KMS-11 (cell line): ENCODE measurements at regions not wholly inside any gene's neighbourhood (a gene's known extent, or its start where the extent isn't known, plus 50 kb on each side); places are given as distances from the start of the nearest gene placed in this dataset.

ENCODE experiments used
- H2AFZ ChIP-seq: fragments of 200-600 bp; sonication (generic); 2 replicates; pipeline ENCODE4 v1.6.1; 2016; ENCODE audit warnings: antibody characterized with exemption, mixed run types, low read depth
- H3K27ac ChIP-seq: fragments of 200-600 bp; sonication (generic); 2 replicates; pipeline ENCODE4 v1.6.1; 2016; ENCODE audit warnings: mild to moderate bottlenecking, mixed run types
- H3K27me3 ChIP-seq: fragments of 200-600 bp; sonication (generic); 2 replicates; pipeline ENCODE4 v1.6.1; 2017; ENCODE audit warnings: mild to moderate bottlenecking, low read depth, mixed run types, moderate library complexity; ENCODE audit not compliant: insufficient read depth
- H3K36me3 ChIP-seq: fragments of 200-600 bp; sonication (generic); 2 replicates; pipeline ENCODE4 v1.6.1; 2017; ENCODE audit warnings: mild to moderate bottlenecking, mixed run types; ENCODE audit not compliant: insufficient read depth
- H3K4me1 ChIP-seq: fragments of 200-600 bp; sonication (generic); 2 replicates; pipeline ENCODE4 v1.6.1; 2016; ENCODE audit warnings: mild to moderate bottlenecking, low read depth, mixed run types; ENCODE audit not compliant: poor library complexity, severe bottlenecking
- H3K4me2 ChIP-seq: fragments of 200-600 bp; sonication (generic); 2 replicates; pipeline ENCODE4 v1.7.0; 2016; ENCODE audit warnings: mild to moderate bottlenecking, mixed run types
- H3K4me3 ChIP-seq: fragments of 200-600 bp; sonication (generic); IDR thresholded peaks from 2 replicates; pipeline ENCODE4 v1.6.1; 2017; ENCODE audit warnings: low read depth, low read length, mixed read lengths; ENCODE audit not compliant: insufficient read depth
- H3K79me2 ChIP-seq: fragments of 200-600 bp; sonication (generic); 2 replicates; pipeline ENCODE4 v1.6.1; 2016; ENCODE audit warnings: low read depth, mixed run types; ENCODE audit not compliant: insufficient read depth
- H3K9ac ChIP-seq: fragments of 200-600 bp; sonication (generic); 2 replicates; pipeline ENCODE4 v1.6.1; 2016; ENCODE audit warnings: mild to moderate bottlenecking, mixed run types
- H4K20me1 ChIP-seq: fragments of 200-600 bp; sonication (generic); 2 replicates; pipeline ENCODE4 v1.6.1; 2016; ENCODE audit warnings: mild to moderate bottlenecking, mixed run types; ENCODE audit not compliant: insufficient read depth
- TF ChIP-seq, protein P1 (sequence below): fragments of 200-600 bp; sonication (generic); conservative IDR thresholded peaks from 2 replicates; pipeline ENCODE4 v1.6.1; 2017; ENCODE audit warnings: low read depth, mild to moderate bottlenecking, antibody characterized with exemption, low read length, moderate library complexity, mixed read lengths

DNA sequence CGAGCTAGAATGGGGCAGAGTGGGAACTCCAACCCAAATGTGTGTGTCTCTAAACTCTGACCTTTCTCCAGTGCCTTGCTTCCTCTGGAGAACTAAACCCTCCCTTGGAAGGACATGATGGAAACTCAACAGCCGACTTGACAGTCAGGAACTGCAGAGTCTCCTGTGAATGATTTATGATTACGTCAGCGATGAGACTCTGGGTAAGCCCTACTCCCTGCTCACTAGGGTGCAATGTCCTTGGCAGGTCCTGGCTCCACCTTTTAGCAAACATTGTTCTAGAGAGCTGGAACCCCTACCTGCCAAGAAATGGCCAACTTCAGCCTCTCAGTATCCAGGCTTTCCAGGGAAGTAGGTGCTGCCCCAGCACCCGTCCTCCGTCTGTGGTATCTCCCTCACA is 96.1 kb upstream of the CD82 start:
- no peak overlapping the region for H3K9ac ChIP-seq
- no peak overlapping the region for H3K4me3 ChIP-seq
- H3K4me2 ChIP-seq: no peak overlapping the region
- no peak overlapping the region for H2AFZ ChIP-seq
- H3K36me3 ChIP-seq: no peaks in the 10 kb centered on the region
- no peaks in the 10 kb centered on the region for H3K4me1 ChIP-seq
- TF ChIP-seq, protein P1, sequence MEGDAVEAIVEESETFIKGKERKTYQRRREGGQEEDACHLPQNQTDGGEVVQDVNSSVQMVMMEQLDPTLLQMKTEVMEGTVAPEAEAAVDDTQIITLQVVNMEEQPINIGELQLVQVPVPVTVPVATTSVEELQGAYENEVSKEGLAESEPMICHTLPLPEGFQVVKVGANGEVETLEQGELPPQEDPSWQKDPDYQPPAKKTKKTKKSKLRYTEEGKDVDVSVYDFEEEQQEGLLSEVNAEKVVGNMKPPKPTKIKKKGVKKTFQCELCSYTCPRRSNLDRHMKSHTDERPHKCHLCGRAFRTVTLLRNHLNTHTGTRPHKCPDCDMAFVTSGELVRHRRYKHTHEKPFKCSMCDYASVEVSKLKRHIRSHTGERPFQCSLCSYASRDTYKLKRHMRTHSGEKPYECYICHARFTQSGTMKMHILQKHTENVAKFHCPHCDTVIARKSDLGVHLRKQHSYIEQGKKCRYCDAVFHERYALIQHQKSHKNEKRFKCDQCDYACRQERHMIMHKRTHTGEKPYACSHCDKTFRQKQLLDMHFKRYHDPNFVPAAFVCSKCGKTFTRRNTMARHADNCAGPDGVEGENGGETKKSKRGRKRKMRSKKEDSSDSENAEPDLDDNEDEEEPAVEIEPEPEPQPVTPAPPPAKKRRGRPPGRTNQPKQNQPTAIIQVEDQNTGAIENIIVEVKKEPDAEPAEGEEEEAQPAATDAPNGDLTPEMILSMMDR: no peak
- H4K20me1 ChIP-seq: no peaks in the 10 kb centered on the region
- H3K79me2 ChIP-seq: no peaks in the 10 kb centered on the region
- no peak overlapping the region for H3K27ac ChIP-seq
- no peaks in the 10 kb centered on the region for H3K27me3 ChIP-seq

DNA sequence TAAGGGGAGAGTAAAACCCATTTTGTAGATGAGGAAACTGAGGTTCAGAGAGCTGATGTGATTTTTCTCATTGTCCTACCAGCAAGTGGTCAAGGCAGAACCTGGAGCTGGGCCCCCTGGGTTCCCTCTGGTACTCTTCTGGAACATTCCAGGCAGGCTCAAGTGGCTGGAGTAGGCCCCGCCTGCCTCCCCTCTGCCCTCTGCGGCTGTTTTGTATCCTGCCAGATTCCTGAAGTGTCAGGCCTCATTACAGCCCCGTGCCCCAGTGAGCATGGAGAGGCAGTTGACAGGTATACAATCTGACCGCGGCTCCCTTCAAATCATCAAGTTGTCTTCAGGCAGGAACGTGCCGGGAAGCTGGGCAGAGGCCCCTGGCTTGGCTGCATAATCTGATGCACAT is 94.6 kb upstream of the CD82 start:
- TF ChIP-seq, protein P1: no peak
- no peak overlapping the region for H3K4me3 ChIP-seq
- no peak overlapping the region for H2AFZ ChIP-seq
- H3K4me1 ChIP-seq: no peaks in the 10 kb centered on the region
- H3K79me2 ChIP-seq: no peaks in the 10 kb centered on the region
- no peak overlapping the region for H3K4me2 ChIP-seq
- no peaks in the 10 kb centered on the region for H3K36me3 ChIP-seq
- H4K20me1 ChIP-seq: no peaks in the 10 kb centered on the region
- H3K27me3 ChIP-seq: no peaks in the 10 kb centered on the region
- no peak overlapping the region for H3K9ac ChIP-seq
- no peak overlapping the region for H3K27ac ChIP-seq

DNA sequence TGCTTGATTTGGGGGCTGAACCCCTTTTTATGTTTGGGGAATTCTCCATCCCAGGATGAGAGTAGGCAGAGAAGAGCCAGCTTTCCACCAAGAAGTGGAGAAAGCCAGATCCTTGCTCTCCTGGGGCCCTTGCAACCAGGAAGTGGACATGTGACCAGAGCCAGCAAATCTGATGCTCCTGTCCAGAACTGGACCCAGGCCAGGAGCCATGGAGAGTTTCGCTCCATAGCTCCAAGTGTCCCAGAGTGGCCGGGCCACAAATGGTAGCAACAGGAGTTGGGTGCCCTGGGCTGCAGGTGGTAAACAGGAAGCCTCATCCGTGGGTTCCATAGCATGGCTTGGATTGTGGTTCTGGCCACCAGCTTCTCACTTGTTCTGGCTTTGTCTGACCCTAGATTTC is 93.9 kb upstream of the CD82 start:
- no peak overlapping the region for H3K4me2 ChIP-seq
- no peaks in the 10 kb centered on the region for H3K27me3 ChIP-seq
- no peak overlapping the region for H3K9ac ChIP-seq
- TF ChIP-seq, protein P1: no peak
- H3K4me1 ChIP-seq: no peaks in the 10 kb centered on the region
- H3K36me3 ChIP-seq: no peaks in the 10 kb centered on the region
- no peak overlapping the region for H2AFZ ChIP-seq
- no peaks in the 10 kb centered on the region for H3K79me2 ChIP-seq
- no peak overlapping the region for H3K4me3 ChIP-seq
- no peaks in the 10 kb centered on the region for H4K20me1 ChIP-seq
- no peak overlapping the region for H3K27ac ChIP-seq

DNA sequence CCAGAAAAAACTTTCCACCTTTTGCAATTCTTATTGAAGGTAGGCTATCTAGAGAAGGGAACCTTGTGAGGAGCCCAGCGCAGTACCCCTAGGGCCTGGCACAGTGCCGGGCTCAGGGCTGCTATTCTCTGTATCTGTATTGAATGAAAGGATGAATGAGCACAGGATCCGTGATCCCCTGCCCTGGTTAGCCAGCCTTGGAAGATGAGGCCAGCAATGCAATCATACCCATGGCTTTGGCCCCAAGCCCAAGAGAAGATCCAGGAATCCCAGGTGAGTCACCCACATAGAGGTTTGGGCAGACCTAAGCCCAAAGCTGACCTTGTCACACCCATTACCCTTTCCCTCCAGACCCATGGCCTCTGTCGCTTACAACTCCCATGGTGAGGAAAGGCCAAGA is 92.5 kb upstream of the CD82 start:
- Histone ChIP-seq H3K27me3 (no peaks in the 10 kb centered on the region), H3K79me2 (no peaks in the 10 kb centered on the region), H4K20me1 (no peaks in the 10 kb centered on the region), H3K9ac (no peak overlapping the region), H2AFZ (no peak overlapping the region), H3K4me1 (no peaks in the 10 kb centered on the region), H3K4me2 (no peak overlapping the region), H3K27ac (no peak overlapping the region), H3K36me3 (no peaks in the 10 kb centered on the region), H3K4me3 (no peak overlapping the region)
- TF ChIP-seq, protein P1: no peak

DNA sequence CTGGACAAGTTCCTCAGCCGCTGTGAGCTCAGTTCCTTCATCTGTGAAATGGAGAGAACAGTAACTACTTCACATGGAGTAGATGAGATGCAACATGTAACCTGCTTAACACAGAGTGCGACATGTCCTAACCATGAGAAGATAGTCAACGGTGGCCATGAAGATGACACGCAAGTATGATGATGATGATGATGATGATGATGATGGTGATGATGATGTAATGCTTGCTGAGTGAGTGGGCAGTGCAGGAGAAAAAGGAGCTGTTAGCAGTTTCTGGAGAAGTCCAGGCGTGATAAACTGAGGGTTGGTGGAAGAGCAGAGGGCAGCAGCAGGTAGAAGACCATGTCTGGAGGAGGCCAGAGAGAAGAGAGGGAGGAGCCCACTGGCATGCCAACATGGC is 90.8 kb upstream of the CD82 start:
- Histone ChIP-seq H3K4me2 (no peak overlapping the region), H3K27me3 (no peaks in the 10 kb centered on the region), H3K4me1 (no peaks in the 10 kb centered on the region), H2AFZ (no peak overlapping the region), H4K20me1 (no peaks in the 10 kb centered on the region), H3K79me2 (no peaks in the 10 kb centered on the region), H3K9ac (no peak overlapping the region), H3K27ac (no peak overlapping the region), H3K4me3 (no peak overlapping the region), H3K36me3 (no peaks in the 10 kb centered on the region)
- TF ChIP-seq, protein P1: no peak
